IMR-90 (cell line): ENCODE measurements at regions not wholly inside any gene's neighbourhood (a gene's known extent, or its start where the extent isn't known, plus 50 kb on each side); places are given as distances from the start of the nearest gene placed in this dataset.

ENCODE experiments used
- ATAC-seq: fragments of 200-7000 bp; cut with Tn5 transposase; 2 replicates; pipeline ENCODE4 v1.9.1; 2020; ENCODE audit warnings: low read depth, mild to moderate bottlenecking, moderate library complexity
- BruUV-seq: library from RNA; stranded (reverse); fragments of 400-500 nt; replicated peaks from 2 replicates; lab custom pipeline; 2021; lab: Mats Ljungman, UMichigan
- CTCF ChIA-PET: fragments of 300-600 bp; formaldehyde crosslinking; extraction: SDS; loops from one replicate; lab custom pipeline; 2021; ENCODE audit warnings: antibody characterized with exemption; lab: Yijun Ruan, JAX
- POLR2A ChIA-PET: fragments of 300-600 bp; sonication (Branson Sonifier 250); formaldehyde crosslinking; loops from one replicate; lab custom pipeline; 2022; ENCODE audit warnings: antibody characterized with exemption; ENCODE audit not compliant: unreplicated experiment; lab: Charles Lee
- DNase-seq: peaks from one replicate; pipeline ENCODE4 v3.0.0; 2013
- H2AFZ ChIP-seq: replicated peaks from 2 replicates; pipeline ENCODE3; 2013; ENCODE audit warnings: low read length, mild to moderate bottlenecking; ENCODE audit not compliant: poor library complexity
- H2AK5ac ChIP-seq: 2 replicates; pipeline ENCODE4 v1.6.1; 2013; ENCODE audit warnings: low read depth, low read length, inconsistent platforms
- H2AK9ac ChIP-seq: replicated peaks from 2 replicates; pipeline ENCODE3; 2013; ENCODE audit warnings: mild to moderate bottlenecking, low read depth, low read length, moderate library complexity; ENCODE audit not compliant: poor library complexity
- H2BK120ac ChIP-seq: 2 replicates; pipeline ENCODE4 v1.6.1; 2013; ENCODE audit warnings: low read depth, low read length, inconsistent platforms
- H2BK15ac ChIP-seq: 3 replicates; pipeline ENCODE4 v1.6.1; 2013; ENCODE audit warnings: low read depth, low read length, inconsistent platforms
- H2BK20ac ChIP-seq: 2 replicates; pipeline ENCODE4 v1.6.1; 2013; ENCODE audit warnings: low read depth, mild to moderate bottlenecking, inconsistent platforms, low read length, moderate library complexity
- H2BK5ac ChIP-seq: 2 replicates; pipeline ENCODE4 v1.6.1; 2013; ENCODE audit warnings: mild to moderate bottlenecking, low read depth, low read length, inconsistent platforms; ENCODE audit not compliant: poor library complexity, severe bottlenecking
- H3K14ac ChIP-seq: replicated peaks from 2 replicates; pipeline ENCODE4 v1.6.1; 2013; ENCODE audit warnings: low read depth, low read length, inconsistent platforms
- H3K18ac ChIP-seq: 2 replicates; pipeline ENCODE4 v1.6.1; 2013; ENCODE audit warnings: low read depth, low read length, control low read depth
- H3K23ac ChIP-seq: 2 replicates; pipeline ENCODE4 v1.6.1; 2013; ENCODE audit warnings: low read depth, low read length, inconsistent platforms
- H3K27ac ChIP-seq: 2 replicates; pipeline ENCODE4 v1.5.1; 2013; ENCODE audit warnings: mild to moderate bottlenecking, control low read depth, low read length; ENCODE audit not compliant: insufficient read depth
- H3K27me3 ChIP-seq: 2 replicates; pipeline ENCODE4 v1.6.1; 2013; ENCODE audit warnings: low read length; ENCODE audit not compliant: control insufficient read depth, insufficient read depth
- H3K36me3 ChIP-seq: 2 replicates; pipeline ENCODE4 v1.6.1; 2013; ENCODE audit warnings: low read length, mixed read lengths; ENCODE audit not compliant: control insufficient read depth, insufficient read depth
- H3K4ac ChIP-seq: 2 replicates; pipeline ENCODE4 v1.6.1; 2013; ENCODE audit warnings: low read depth, low read length, inconsistent platforms
- H3K4me1 ChIP-seq: 2 replicates; pipeline ENCODE4 v1.6.1; 2013; ENCODE audit warnings: low read length, mixed read lengths; ENCODE audit not compliant: control insufficient read depth, insufficient read depth
- H3K4me2 ChIP-seq: 2 replicates; pipeline ENCODE4 v1.6.1; 2013; ENCODE audit warnings: low read depth, mild to moderate bottlenecking, control low read depth, low read length, moderate library complexity
- H3K4me3 ChIP-seq: 2 replicates; pipeline ENCODE4 v1.5.1; 2013; ENCODE audit warnings: low read depth, mild to moderate bottlenecking, control low read depth, low read length, moderate library complexity; ENCODE audit not compliant: insufficient read depth
- H3K56ac ChIP-seq: 2 replicates; pipeline ENCODE4 v1.6.1; 2013; ENCODE audit warnings: low read length, inconsistent platforms; ENCODE audit not compliant: insufficient read depth; ENCODE audit errors: extremely low read depth
- H3K79me1 ChIP-seq, 2 experiments: 2 replicates each; pipeline ENCODE4 v1.6.1; 2013; ENCODE audit warnings: low read length in 2 of 2, inconsistent platforms in 1 of 2, low read depth in 1 of 2
- H3K9ac ChIP-seq: 2 replicates; pipeline ENCODE4 v1.6.1; 2013; ENCODE audit warnings: low read depth, low read length, control low read depth
- H3K9me1 ChIP-seq: 2 replicates; pipeline ENCODE4 v1.6.1; 2013; ENCODE audit warnings: low read length, inconsistent platforms; ENCODE audit not compliant: insufficient read depth
- H3K9me3 ChIP-seq: 2 replicates; pipeline ENCODE4 v1.6.1; 2013; ENCODE audit warnings: low read length; ENCODE audit not compliant: control insufficient read depth, insufficient read depth
- H4K20me1 ChIP-seq: 2 replicates; pipeline ENCODE4 v1.6.1; 2013; ENCODE audit warnings: low read length, inconsistent platforms; ENCODE audit not compliant: insufficient read depth
- H4K5ac ChIP-seq: 2 replicates; pipeline ENCODE4 v1.6.1; 2013; ENCODE audit warnings: mild to moderate bottlenecking, low read depth, low read length, control low read depth
- H4K8ac ChIP-seq, 2 experiments: 2 replicates each; pipeline ENCODE4 v1.6.1; 2013; ENCODE audit warnings: low read depth in 2 of 2, low read length in 2 of 2, control low read depth in 1 of 2, inconsistent platforms in 1 of 2
- H4K91ac ChIP-seq: 2 replicates; pipeline ENCODE4 v1.6.1; 2013; ENCODE audit warnings: low read depth, low read length, inconsistent platforms; ENCODE audit not compliant: insufficient read depth
- CTCF ChIP-seq: conservative IDR thresholded peaks from 2 replicates; pipeline ENCODE4 v1.5.1; 2012; ENCODE audit warnings: mild to moderate bottlenecking, low read depth, low read length, improper control_type of control experiment
- ELK1 ChIP-seq: fragments of 150-350 bp; IDR thresholded peaks from 2 replicates; pipeline ENCODE4 v1.6.1; 2016; ENCODE audit warnings: low read depth, mild to moderate bottlenecking, low read length, moderate library complexity, borderline replicate concordance
- FOS ChIP-seq: fragments of 150-350 bp; IDR thresholded peaks from 2 replicates; pipeline ENCODE4 v1.6.1; 2016; ENCODE audit warnings: low read depth, low read length
- MAZ ChIP-seq: IDR thresholded peaks from 2 replicates; pipeline ENCODE4 v1.6.1; 2012; ENCODE audit warnings: low read depth, mild to moderate bottlenecking, low read length, improper control_type of control experiment, moderate library complexity, borderline replicate concordance
- MXI1 ChIP-seq: IDR thresholded peaks from 2 replicates; pipeline ENCODE4 v1.6.1; 2012; ENCODE audit warnings: low read depth, mild to moderate bottlenecking, low read length, moderate library complexity, borderline replicate concordance
- POLR2A ChIP-seq: IDR thresholded peaks from 2 replicates; pipeline ENCODE4 v1.6.1; 2012; ENCODE audit warnings: mild to moderate bottlenecking, low read depth, low read length
- RAD21 ChIP-seq: IDR thresholded peaks from 2 replicates; pipeline ENCODE4 v1.6.1; 2012; ENCODE audit warnings: low read length, improper control_type of control experiment
- RCOR1 ChIP-seq: IDR thresholded peaks from 2 replicates; pipeline ENCODE4 v1.6.1; 2012; ENCODE audit warnings: mild to moderate bottlenecking, low read length, improper control_type of control experiment; ENCODE audit not compliant: insufficient replicate concordance
- RFX5 ChIP-seq: IDR thresholded peaks from 2 replicates; pipeline ENCODE4 v1.8.0; 2012; ENCODE audit warnings: low read depth, mild to moderate bottlenecking, low read length, moderate library complexity
- SMC3 ChIP-seq: fragments of 150-350 bp; IDR thresholded peaks from 2 replicates; pipeline ENCODE4 v1.6.1; 2016; ENCODE audit warnings: low read depth, mild to moderate bottlenecking, antibody characterized with exemption, low read length, moderate library complexity
- USF2 ChIP-seq: fragments of 150-350 bp; IDR thresholded peaks from 2 replicates; pipeline ENCODE4 v1.6.1; 2017; ENCODE audit warnings: mild to moderate bottlenecking, antibody characterized with exemption, low read length, low read depth
- WGBS, 2 experiments: methylation state at CpG; one replicate each; pipeline versions ENCODE4 v1.1.5 to v1.1.7; 2013; ENCODE audit warnings: missing lambda C conversion rate in 2 of 2; ENCODE audit not compliant: insufficient read length in 1 of 2; ENCODE audit errors: extremely low coverage in 2 of 2; 5-methylcytosine and 5-hydroxymethylcytosine counted together
- dilution Hi-C: fragments of 300-500 bp; cut with HindIII; formaldehyde crosslinking; loops from one replicate; pipeline ENCODE4 v1.14.3; 2018; ENCODE audit warnings: low sequenced_read_pairs; ENCODE audit not compliant: unreplicated experiment
- in situ Hi-C: fragments of 300-500 bp; cut with MboI; formaldehyde crosslinking; loops from 3 replicates; pipeline ENCODE4 v1.14.3; 2019; ENCODE audit warnings: low sequenced_read_pairs, inconsistent platforms, mixed read lengths
- intact Hi-C: fragments of 100-400 bp; cut with micrococcal nuclease; formaldehyde crosslinking; loops from 2 replicates; pipeline ENCODE4 v1.10.0; 2022

- TF ChIP-seq ELK1 = no peak
Measured at GRCh38 chr13:95470574-95471366, 81.8 kb upstream of the CLDN10 start (continued).

- Histone ChIP-seq H2BK5ac (no peak overlapping the region), H4K20me1 (no peaks in the 10 kb centered on the region), H3K14ac (no peak overlapping the region), H3K79me1 (no peaks in the 10 kb centered on the region), H3K56ac (no peak overlapping the region), H4K91ac (no peak overlapping the region), H2BK120ac (no peak overlapping the region), H3K4me3 (no peak overlapping the region), H3K4ac (no peak overlapping the region), H3K9me1 (no peaks in the 10 kb centered on the region), H4K8ac (no peak overlapping the region), H2AK9ac (no peak overlapping the region), H3K27ac (no peak overlapping the region), H3K23ac (no peak overlapping the region), H3K4me1 (no peaks in the 10 kb centered on the region), H3K9me3 (peaks cover 4% of the 10 kb centered on the region; the same call in 1 of the 2 replicates), H2AFZ (no peak overlapping the region), H3K9ac (no peak overlapping the region), H3K4me2 (no peak overlapping the region), H3K27me3 (peaks cover 33% of the 10 kb centered on the region), H2AK5ac (no peak overlapping the region), H3K18ac (no peak overlapping the region), H2BK20ac (no peak overlapping the region), H4K5ac (no peak overlapping the region), H3K36me3 (no peaks in the 10 kb centered on the region), H2BK15ac (no peak overlapping the region)
- no CpG with 5 or more reads among the region's 2 CpGs for WGBS, 2 experiments
- dilution Hi-C loops (no loop called here), in situ Hi-C loops (no loop called here), intact Hi-C loops (no loop called here)
- BruUV-seq = no TSS peak
- ChIA-PET POLR2A (interaction anchor here (0.6 kb wide), 1 partner anchor 84 kb away, joined by 3 read pairs; no protein-coding TSS in a partner anchor), CTCF (no interaction called here)
- DNase-seq (no peak), ATAC-seq (no peak)
- TF ChIP-seq FOS = no peak
- TF ChIP-seq RCOR1 = no peak
- TF ChIP-seq RAD21 = no peak
- TF ChIP-seq MAZ = no peak
- TF ChIP-seq POLR2A = no peak
- no peak for TF ChIP-seq CTCF
- no peak for TF ChIP-seq SMC3
- TF ChIP-seq USF2 = no peak
- no peak for TF ChIP-seq RFX5
- no peak for TF ChIP-seq MXI1
Measured at GRCh38 chr13:95471960-95472359, 80.6 kb upstream of the CLDN10 start.
